ENCODE measurements at regions not wholly inside any gene's neighbourhood (a gene's known extent, or its start where the extent isn't known, plus 50 kb on each side); places are given as distances from the start of the nearest gene placed in this dataset.

GRCh38 chr10:120394446-120394845 is 62.6 kb upstream of the PLPP4 start:
- H3K4me1 Mint-ChIP-seq = peaks cover 16% of the 10 kb centered on the region
- no peak overlapping the region for H3K4me3 ChIP-seq
- no peak for TF ChIP-seq EZH2phosphoT487 (IDR thresholded peaks at IDR 0.05)
- TF ChIP-seq EZH2 (IDR thresholded peaks at IDR 0.05) = no peak
- no peak for TF ChIP-seq CTCF (IDR thresholded peaks at IDR 0.05)
- H3F3A ChIP-seq (ENCODE audit: low read depth) = no peaks in the 10 kb centered on the region
- no peaks in the 10 kb centered on the region for H3K36me3 Mint-ChIP-seq
- no peak overlapping the region for H3K4me3 Mint-ChIP-seq
- no peaks in the 10 kb centered on the region for H3K27me3 Mint-ChIP-seq (ENCODE audit: insufficient read depth, low read depth)
- H3K4me2 ChIP-seq = no peak overlapping the region
- H2AFZ ChIP-seq (replicated peaks) = no peak overlapping the region
- H3K27ac Mint-ChIP-seq = no peak overlapping the region
- peaks cover 3% of the 10 kb centered on the region for H3K9me3 Mint-ChIP-seq
- H3K27ac ChIP-seq = no peak overlapping the region
- peaks cover 5% of the 10 kb centered on the region for H3K4me1 ChIP-seq
- H3K79me2 ChIP-seq (ENCODE audit: low read depth) = no peaks in the 10 kb centered on the region
- no peaks in the 10 kb centered on the region for H3K36me3 ChIP-seq
- no peak for DNase-seq (ENCODE audit: low spot score)
- no peaks in the 10 kb centered on the region for H4K20me1 ChIP-seq (ENCODE audit: low read depth)
- no peaks in the 10 kb centered on the region for H3K27me3 ChIP-seq
- no peak overlapping the region for H3K9ac ChIP-seq
- H3K9me3 ChIP-seq (ENCODE audit: low read depth) = no peaks in the 10 kb centered on the region

- Histone ChIP-seq H3K4me3 (no peak overlapping the region), H3K27me3 (no peaks in the 10 kb centered on the region), H3K9me3 (ENCODE audit: low read depth) (no peaks in the 10 kb centered on the region), H3K4me2 (no peak overlapping the region), H4K20me1 (ENCODE audit: low read depth) (no peaks in the 10 kb centered on the region), H2AFZ (replicated peaks) (no peak overlapping the region), H3K36me3 (no peaks in the 10 kb centered on the region), H3K27ac (no peak overlapping the region), H3F3A (ENCODE audit: low read depth) (no peaks in the 10 kb centered on the region), H3K9ac (no peak overlapping the region), H3K79me2 (ENCODE audit: low read depth) (no peaks in the 10 kb centered on the region), H3K4me1 (peaks cover 4% of the 10 kb centered on the region)
- Mint-ChIP-seq H3K4me1 (peaks cover 14% of the 10 kb centered on the region), H3K36me3 (no peaks in the 10 kb centered on the region), H3K9me3 (peaks cover 3% of the 10 kb centered on the region), H3K27ac (no peak overlapping the region), H3K27me3 (ENCODE audit: insufficient read depth, low read depth) (no peaks in the 10 kb centered on the region), H3K4me3 (no peak overlapping the region)
- TF ChIP-seq EZH2phosphoT487 (IDR thresholded peaks at IDR 0.05) (no peak), CTCF (IDR thresholded peaks at IDR 0.05) (no peak), EZH2 (IDR thresholded peaks at IDR 0.05) (no peak)
- DNase-seq (ENCODE audit: low spot score) = no peak
Measured at GRCh38 chr10:120396228-120396627, 60.8 kb upstream of the PLPP4 start.

GRCh38 chr10:120398180-120398579 is 58.8 kb upstream of the PLPP4 start:
- Mint-ChIP-seq H3K4me3 (no peak overlapping the region), H3K9me3 (peaks cover 3% of the 10 kb centered on the region), H3K36me3 (no peaks in the 10 kb centered on the region), H3K4me1 (peaks cover 6% of the 10 kb centered on the region), H3K27me3 (ENCODE audit: insufficient read depth, low read depth) (no peaks in the 10 kb centered on the region), H3K27ac (no peak overlapping the region)
- Histone ChIP-seq H4K20me1 (ENCODE audit: low read depth) (no peaks in the 10 kb centered on the region), H3K36me3 (no peaks in the 10 kb centered on the region), H3K4me3 (no peak overlapping the region), H3K79me2 (ENCODE audit: low read depth) (no peaks in the 10 kb centered on the region), H3K4me1 (no peaks in the 10 kb centered on the region), H3K27ac (no peak overlapping the region), H3F3A (ENCODE audit: low read depth) (no peaks in the 10 kb centered on the region), H3K9me3 (ENCODE audit: low read depth) (no peaks in the 10 kb centered on the region), H3K27me3 (no peaks in the 10 kb centered on the region), H3K9ac (no peak overlapping the region), H2AFZ (replicated peaks) (no peak overlapping the region), H3K4me2 (no peak overlapping the region)
- no peak for TF ChIP-seq EZH2phosphoT487 (IDR thresholded peaks at IDR 0.05)
- TF ChIP-seq EZH2 (IDR thresholded peaks at IDR 0.05) = no peak
- no peak for TF ChIP-seq CTCF (IDR thresholded peaks at IDR 0.05)
- no peak for DNase-seq (ENCODE audit: low spot score)

Measured in neural progenitor cell (in vitro differentiated cells).